ENCODE measurements at regions not wholly inside any gene's neighbourhood (a gene's known extent, or its start where the extent isn't known, plus 50 kb on each side); places are given as distances from the start of the nearest gene placed in this dataset.
"Not testable (repeated sequence)": the region's sequence is repeated elsewhere in the genome, so short reads cannot be mapped to it uniquely, and the experiment has no call there.

- DNase-seq, result not testable (repeated sequence)
These were observed 942.5 kb downstream of the TMEM121 start for GRCh38 chr14:106468869-106469268.

- not testable (repeated sequence) for DNase-seq
These were observed 943.6 kb downstream of the TMEM121 start for GRCh38 chr14:106470028-106470427.

GRCh38 chr14:106474261-106475028 lies 948.1 kb downstream of the TMEM121 start:
- DNase-seq, result not testable (repeated sequence)

- DNase-seq, result not testable (repeated sequence)
These were observed 948.8 kb downstream of the TMEM121 start for GRCh38 chr14:106475214-106475613.

GRCh38 chr14:106477600-106477999 lies 951.2 kb downstream of the TMEM121 start:
- DNase-seq, result not testable (repeated sequence)

- DNase-seq, result not testable (repeated sequence)
These were observed 953.9 kb downstream of the TMEM121 start for GRCh38 chr14:106480287-106480686.

- DNase-seq, result not testable (repeated sequence)
These were observed 955.8 kb downstream of the TMEM121 start for GRCh38 chr14:106482213-106482612.

- DNase-seq, result no peak
These were observed 961.2 kb downstream of the TMEM121 start for GRCh38 chr14:106487600-106487999.

- DNase-seq, result no peak
These were observed 961.9 kb downstream of the TMEM121 start for GRCh38 chr14:106488291-106488690.

GRCh38 chr14:106489112-106489881 lies 962.9 kb downstream of the TMEM121 start:
- no peak for DNase-seq

GRCh38 chr14:106490442-106490841 lies 964.1 kb downstream of the TMEM121 start:
- no peak for DNase-seq

- no peak for DNase-seq
These were observed 965.5 kb downstream of the TMEM121 start for GRCh38 chr14:106491851-106492250.

- DNase-seq, result no peak
These were observed 967.8 kb downstream of the TMEM121 start for GRCh38 chr14:106493962-106494823.

- DNase-seq, result no peak
These were observed 974.2 kb downstream of the TMEM121 start for GRCh38 chr14:106500571-106500970.

GRCh38 chr14:106501898-106502297 lies 975.5 kb downstream of the TMEM121 start:
- no peak for DNase-seq

GRCh38 chr14:106505366-106505765 lies 979.0 kb downstream of the TMEM121 start:
- no peak for DNase-seq

GRCh38 chr14:106506881-106507305 lies 980.5 kb downstream of the TMEM121 start:
- no peak for DNase-seq

GRCh38 chr14:106507354-106507753 lies 981.0 kb downstream of the TMEM121 start:
- DNase-seq, result no peak

- no peak for DNase-seq
These were observed 981.8 kb downstream of the TMEM121 start for GRCh38 chr14:106508216-106508615.

GRCh38 chr14:106509176-106509575 lies 982.8 kb downstream of the TMEM121 start:
- DNase-seq, result no peak

GRCh38 chr14:106509807-106510206 lies 983.4 kb downstream of the TMEM121 start:
- DNase-seq, result no peak

GRCh38 chr14:106511006-106511799 lies 984.8 kb downstream of the TMEM121 start:
- no peak for DNase-seq
